HL-60 (cell line): ENCODE measurements at regions not wholly inside any gene's neighbourhood (a gene's known extent, or its start where the extent isn't known, plus 50 kb on each side); places are given as distances from the start of the nearest gene placed in this dataset.

Experiments
- DNase-seq, 2 experiments: peaks; one replicate each; pipeline ENCODE4 v3.0.0-alpha.2; 2010 to 2020; ENCODE audit warnings: low read depth in 1 of 2, low spot score in 1 of 2
- H3K27ac ChIP-seq: fragments of 250-450 bp; sonication (Bioruptor Pico); replicated peaks from 2 replicates; pipeline ENCODE4 v1.5.1; 2020; ENCODE audit warnings: mild to moderate bottlenecking, moderate library complexity
- H3K27me3 ChIP-seq: fragments of 250-450 bp; sonication (Bioruptor Pico); 2 replicates; pipeline ENCODE4 v1.5.1; 2021; ENCODE audit warnings: mild to moderate bottlenecking, moderate library complexity; ENCODE audit not compliant: insufficient read depth, poor library complexity, severe bottlenecking
- H3K4me3 ChIP-seq: replicated peaks from 2 replicates; pipeline ENCODE4 v1.5.1; 2011; ENCODE audit warnings: mild to moderate bottlenecking, control low read depth, low read length; ENCODE audit not compliant: insufficient read depth
- GABPA ChIP-seq: IDR thresholded peaks from 2 replicates; pipeline ENCODE4 v1.6.1; 2012; ENCODE audit warnings: low read depth
- POLR2AphosphoS5 ChIP-seq: IDR thresholded peaks from 2 replicates; pipeline ENCODE4 v1.6.1; 2012; ENCODE audit warnings: low read depth
- SPI1 ChIP-seq: IDR thresholded peaks from 2 replicates; pipeline ENCODE4 v1.6.1; 2012; ENCODE audit warnings: low read depth, mild to moderate bottlenecking, borderline replicate concordance
- TF ChIP-seq, protein P1 (sequence below): IDR thresholded peaks from one replicate; pipeline ENCODE4 v1.5.1; 2011; ENCODE audit warnings: low read length, control low read depth, inconsistent platforms; ENCODE audit not compliant: insufficient read depth
- TF ChIP-seq, protein P2 (sequence below): IDR thresholded peaks from 2 replicates; pipeline ENCODE4 v1.6.1; 2012; ENCODE audit warnings: low read depth; ENCODE audit not compliant: insufficient replicate concordance

DNA sequence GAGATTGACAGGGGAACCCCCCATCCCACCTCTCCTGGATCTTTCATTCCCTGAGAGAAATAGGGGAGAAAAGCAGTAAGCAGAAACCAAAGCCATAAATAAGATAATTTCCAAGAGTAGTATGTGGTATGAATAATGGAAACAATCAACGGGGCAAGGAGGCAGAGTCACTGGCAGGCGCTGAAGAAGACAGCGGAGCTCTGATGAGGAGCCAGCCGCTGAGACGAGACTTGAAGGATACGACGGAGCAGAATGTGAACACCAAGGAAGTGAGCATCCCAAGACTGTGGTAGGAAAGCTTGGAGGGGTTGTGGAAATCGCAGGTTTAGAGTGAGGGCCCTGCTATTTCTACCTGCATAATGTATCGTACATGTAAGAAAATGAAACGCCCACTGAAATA lies 93.6 kb upstream of the CBLN2 start:
- H3K27me3 ChIP-seq, result no peaks in the 10 kb centered on the region
- TF ChIP-seq POLR2AphosphoS5, result no peak
- TF ChIP-seq SPI1, result no peak
- TF ChIP-seq, protein P1, sequence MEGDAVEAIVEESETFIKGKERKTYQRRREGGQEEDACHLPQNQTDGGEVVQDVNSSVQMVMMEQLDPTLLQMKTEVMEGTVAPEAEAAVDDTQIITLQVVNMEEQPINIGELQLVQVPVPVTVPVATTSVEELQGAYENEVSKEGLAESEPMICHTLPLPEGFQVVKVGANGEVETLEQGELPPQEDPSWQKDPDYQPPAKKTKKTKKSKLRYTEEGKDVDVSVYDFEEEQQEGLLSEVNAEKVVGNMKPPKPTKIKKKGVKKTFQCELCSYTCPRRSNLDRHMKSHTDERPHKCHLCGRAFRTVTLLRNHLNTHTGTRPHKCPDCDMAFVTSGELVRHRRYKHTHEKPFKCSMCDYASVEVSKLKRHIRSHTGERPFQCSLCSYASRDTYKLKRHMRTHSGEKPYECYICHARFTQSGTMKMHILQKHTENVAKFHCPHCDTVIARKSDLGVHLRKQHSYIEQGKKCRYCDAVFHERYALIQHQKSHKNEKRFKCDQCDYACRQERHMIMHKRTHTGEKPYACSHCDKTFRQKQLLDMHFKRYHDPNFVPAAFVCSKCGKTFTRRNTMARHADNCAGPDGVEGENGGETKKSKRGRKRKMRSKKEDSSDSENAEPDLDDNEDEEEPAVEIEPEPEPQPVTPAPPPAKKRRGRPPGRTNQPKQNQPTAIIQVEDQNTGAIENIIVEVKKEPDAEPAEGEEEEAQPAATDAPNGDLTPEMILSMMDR, result no peak
- TF ChIP-seq GABPA, result no peak
- TF ChIP-seq, protein P2, sequence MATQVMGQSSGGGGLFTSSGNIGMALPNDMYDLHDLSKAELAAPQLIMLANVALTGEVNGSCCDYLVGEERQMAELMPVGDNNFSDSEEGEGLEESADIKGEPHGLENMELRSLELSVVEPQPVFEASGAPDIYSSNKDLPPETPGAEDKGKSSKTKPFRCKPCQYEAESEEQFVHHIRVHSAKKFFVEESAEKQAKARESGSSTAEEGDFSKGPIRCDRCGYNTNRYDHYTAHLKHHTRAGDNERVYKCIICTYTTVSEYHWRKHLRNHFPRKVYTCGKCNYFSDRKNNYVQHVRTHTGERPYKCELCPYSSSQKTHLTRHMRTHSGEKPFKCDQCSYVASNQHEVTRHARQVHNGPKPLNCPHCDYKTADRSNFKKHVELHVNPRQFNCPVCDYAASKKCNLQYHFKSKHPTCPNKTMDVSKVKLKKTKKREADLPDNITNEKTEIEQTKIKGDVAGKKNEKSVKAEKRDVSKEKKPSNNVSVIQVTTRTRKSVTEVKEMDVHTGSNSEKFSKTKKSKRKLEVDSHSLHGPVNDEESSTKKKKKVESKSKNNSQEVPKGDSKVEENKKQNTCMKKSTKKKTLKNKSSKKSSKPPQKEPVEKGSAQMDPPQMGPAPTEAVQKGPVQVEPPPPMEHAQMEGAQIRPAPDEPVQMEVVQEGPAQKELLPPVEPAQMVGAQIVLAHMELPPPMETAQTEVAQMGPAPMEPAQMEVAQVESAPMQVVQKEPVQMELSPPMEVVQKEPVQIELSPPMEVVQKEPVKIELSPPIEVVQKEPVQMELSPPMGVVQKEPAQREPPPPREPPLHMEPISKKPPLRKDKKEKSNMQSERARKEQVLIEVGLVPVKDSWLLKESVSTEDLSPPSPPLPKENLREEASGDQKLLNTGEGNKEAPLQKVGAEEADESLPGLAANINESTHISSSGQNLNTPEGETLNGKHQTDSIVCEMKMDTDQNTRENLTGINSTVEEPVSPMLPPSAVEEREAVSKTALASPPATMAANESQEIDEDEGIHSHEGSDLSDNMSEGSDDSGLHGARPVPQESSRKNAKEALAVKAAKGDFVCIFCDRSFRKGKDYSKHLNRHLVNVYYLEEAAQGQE, result no peak
- no peak overlapping the region for H3K4me3 ChIP-seq
- no peak for DNase-seq
- H3K27ac ChIP-seq, result no peak overlapping the region

DNA sequence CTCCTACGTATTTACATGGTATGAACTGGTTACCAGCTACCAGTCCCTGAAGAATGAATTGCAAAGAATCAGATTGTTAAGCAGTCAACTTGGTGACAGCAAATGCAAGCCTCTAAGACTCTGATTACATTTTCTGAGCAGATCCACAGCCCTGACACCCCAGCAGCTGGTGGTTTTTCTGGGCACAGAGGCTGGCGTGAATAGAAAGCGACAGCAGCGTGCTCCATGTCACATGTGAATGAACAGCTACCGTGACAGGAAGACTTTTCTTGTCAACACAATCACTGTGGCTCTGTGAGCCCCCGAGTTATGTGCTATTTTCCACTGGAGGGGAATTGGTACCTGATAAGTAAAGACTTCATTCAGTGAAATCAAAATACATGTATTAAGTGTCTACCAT lies 93.2 kb upstream of the CBLN2 start:
- TF ChIP-seq, protein P2, result no peak
- TF ChIP-seq GABPA (no peak), POLR2AphosphoS5 (no peak), SPI1 (no peak)
- TF ChIP-seq, protein P1, result no peak

DNA sequence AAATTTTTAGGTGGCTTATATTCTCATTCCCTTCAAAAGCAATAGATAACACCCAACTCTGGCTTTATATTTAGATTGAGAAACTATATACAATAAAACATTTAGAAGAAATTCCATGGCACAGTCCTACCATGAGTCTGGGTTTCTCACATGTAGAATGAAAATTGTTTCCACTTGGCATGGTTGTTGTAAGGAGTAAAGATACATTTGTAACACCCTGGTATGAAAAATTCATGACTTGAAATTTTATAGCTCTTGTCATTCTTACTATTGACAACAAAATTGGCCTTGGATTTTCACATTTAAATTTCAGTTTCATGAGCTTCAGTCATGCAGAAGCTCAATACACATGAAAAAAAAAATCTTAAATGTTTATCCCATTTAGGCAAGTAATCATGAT lies 92.5 kb upstream of the CBLN2 start:
- no peak for DNase-seq
- TF ChIP-seq, protein P1, result no peak
- TF ChIP-seq, protein P2, result no peak
- no peak for TF ChIP-seq POLR2AphosphoS5
- no peak for TF ChIP-seq SPI1
- no peak for TF ChIP-seq GABPA
- Histone ChIP-seq H3K27ac (no peak overlapping the region), H3K27me3 (no peaks in the 10 kb centered on the region), H3K4me3 (no peak overlapping the region)

More for the DNA sequence above, 93.2 kb upstream of the CBLN2 start:
- Histone ChIP-seq H3K4me3 (no peak overlapping the region), H3K27me3 (no peaks in the 10 kb centered on the region), H3K27ac (no peak overlapping the region)
- no peak for DNase-seq
